GM19397 (cell line): ENCODE measurements at regions not wholly inside any gene's neighbourhood (a gene's known extent, or its start where the extent isn't known, plus 50 kb on each side); places are given as distances from the start of the nearest gene placed in this dataset.

Source experiments
- ATAC-seq: cut with Tn5 transposase; IDR thresholded peaks from one replicate; pipeline ENCODE4 v1.9.1; 2021; ENCODE audit warnings: mild to moderate bottlenecking, moderate library complexity; ENCODE audit not compliant: unreplicated experiment

DNA sequence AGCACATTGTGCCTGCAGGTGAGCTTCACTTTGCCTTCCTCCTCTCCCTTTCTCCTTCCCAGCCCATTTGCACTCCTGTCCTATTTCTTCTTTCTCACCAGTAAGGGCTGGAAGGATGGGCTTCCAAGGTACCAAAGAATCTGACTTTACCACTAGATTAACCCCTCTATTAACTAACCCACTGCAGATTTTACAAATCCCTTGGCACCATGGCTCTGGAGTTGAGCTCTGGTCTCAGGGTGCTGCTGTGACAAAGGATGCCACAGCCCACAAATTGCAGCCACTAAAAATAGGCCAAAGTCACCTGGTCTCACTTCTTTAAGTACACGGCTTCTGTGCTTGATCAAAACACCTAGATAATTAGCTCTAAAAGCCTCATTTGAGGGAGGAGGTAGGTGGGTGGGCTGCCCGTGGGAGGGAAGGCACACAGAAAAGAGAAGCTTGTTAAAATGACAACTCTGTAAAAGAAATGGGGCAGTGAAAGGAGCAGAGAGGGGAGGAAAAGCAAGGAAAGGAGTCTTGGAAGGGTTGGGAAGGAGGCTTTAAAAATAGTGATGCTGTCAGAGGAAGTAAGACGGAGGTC, 327.4 kb downstream of the DRD1 start:
- no peak for ATAC-seq

DNA sequence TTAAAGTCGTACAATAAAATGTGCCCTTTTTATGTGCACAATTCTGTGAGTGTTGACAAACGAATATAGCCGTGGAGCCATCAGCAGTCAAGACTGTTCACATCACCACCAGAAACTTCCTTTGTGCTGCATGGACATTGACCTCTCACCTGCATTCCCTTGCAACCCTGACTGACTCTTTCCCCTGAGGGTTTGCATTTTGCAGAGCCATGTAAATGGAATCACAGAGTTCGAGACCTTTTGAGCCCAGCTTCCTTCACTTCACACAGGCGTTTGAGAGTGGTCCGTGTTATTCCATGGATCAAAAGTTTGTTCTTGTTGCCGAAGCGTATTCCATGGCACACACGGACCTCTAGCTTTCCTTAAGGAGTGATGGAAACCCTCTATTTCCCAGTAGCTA, 328.2 kb downstream of the DRD1 start:
- ATAC-seq = no peak

- ATAC-seq = no peak
These were observed 330.0 kb downstream of the DRD1 start for GRCh38 chr5:175113947-175114346.

GRCh38 chr5:175109058-175109755, 334.8 kb downstream of the DRD1 start:
- ATAC-seq = no peak

DNA sequence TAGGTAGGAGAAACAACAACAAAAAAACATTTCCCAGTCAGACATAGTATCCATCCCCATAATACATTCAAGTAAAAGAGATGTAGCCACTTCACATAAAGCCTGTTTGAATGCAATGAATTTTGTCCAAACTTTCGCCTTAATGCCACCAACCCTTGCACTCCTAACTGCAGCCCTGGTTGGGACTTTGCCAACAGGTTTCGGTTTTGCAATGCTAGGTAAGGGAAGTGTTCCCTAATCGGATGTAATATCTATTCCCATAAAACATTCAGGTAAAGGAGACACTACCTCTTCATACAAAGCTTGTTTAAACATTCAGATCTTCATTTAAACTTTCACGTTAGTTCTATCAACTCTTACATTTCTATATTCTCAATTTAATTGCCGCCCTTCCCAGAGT, 336.1 kb downstream of the DRD1 start:
- no peak for ATAC-seq

DNA sequence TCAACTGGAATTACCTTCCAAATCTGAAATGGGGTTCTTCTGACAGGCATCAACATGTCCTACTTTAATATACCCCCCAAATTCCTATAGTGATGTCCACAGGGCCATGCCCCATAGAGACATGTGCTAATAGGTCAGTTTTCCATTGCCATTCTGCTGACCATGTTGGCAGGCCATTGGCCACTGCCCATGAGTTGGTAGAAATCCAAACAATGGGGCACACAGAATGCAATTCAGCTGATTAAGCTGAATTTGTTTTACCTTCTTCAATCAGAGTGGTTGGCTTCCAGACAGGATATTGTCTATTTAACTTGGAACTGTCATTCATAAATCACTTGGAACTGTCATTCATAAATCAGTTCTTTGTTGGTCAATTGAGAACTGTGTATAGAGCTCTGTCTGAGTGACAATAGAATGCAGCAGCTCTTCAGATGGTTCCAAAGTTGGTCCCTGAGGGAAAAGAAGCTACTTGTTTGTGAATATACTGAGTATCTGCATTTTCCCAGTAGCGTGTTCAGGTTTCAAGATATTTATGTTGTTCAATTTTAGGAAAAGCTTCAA, 336.9 kb downstream of the DRD1 start:
- no peak for ATAC-seq

GRCh38 chr5:175104677-175105076, 339.3 kb downstream of the DRD1 start:
- no peak for ATAC-seq

- ATAC-seq = no peak
These were observed 340.2 kb downstream of the DRD1 start for GRCh38 chr5:175103746-175104145.

GRCh38 chr5:175102717-175103116, 341.3 kb downstream of the DRD1 start:
- ATAC-seq = no peak

DNA sequence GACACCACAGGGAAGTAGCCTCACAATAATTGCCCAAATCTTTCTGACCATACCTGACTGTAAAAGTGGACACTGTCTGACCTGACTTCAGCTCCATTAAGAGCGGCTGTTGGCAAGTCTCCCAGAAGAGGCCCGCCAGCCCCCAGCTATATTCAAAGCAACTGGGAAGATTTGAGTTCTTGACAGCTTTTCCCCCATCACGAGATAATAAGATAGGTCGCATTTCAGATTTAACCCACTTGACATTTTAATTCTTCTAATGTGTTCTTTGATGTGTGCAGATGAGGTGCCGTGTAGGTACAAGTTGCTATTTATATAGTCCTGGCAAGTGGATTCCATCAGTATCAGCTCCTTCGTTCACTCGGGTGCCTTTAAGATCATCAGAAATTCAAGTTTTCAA, 345.7 kb downstream of the DRD1 start:
- ATAC-seq = no peak

GRCh38 chr5:175096469-175097165, 347.4 kb downstream of the DRD1 start:
- no peak for ATAC-seq

- no peak for ATAC-seq
These were observed 349.5 kb downstream of the DRD1 start for GRCh38 chr5:175094461-175094860.

DNA sequence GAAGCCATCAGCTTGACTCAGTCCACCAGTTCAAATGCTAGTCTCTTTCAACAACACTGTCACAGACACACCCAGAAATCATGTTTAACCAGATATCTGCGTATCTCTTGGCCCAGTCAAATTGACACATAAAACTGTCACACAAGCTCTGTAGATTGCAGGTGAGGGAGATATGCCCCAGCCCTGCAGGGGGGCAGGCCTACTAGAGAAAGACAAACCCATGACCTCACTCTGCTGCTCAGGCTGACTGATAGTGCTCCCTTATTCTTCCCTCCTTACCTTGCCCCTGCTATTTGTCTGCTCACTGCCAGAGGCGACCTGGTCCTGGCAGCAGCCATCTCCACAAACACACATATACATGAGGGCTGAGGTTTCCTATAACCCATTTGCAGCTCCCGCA, 351.3 kb downstream of the DRD1 start:
- ATAC-seq = no peak

GRCh38 chr5:175088963-175089362, 355.0 kb downstream of the DRD1 start:
- ATAC-seq = no peak

DNA sequence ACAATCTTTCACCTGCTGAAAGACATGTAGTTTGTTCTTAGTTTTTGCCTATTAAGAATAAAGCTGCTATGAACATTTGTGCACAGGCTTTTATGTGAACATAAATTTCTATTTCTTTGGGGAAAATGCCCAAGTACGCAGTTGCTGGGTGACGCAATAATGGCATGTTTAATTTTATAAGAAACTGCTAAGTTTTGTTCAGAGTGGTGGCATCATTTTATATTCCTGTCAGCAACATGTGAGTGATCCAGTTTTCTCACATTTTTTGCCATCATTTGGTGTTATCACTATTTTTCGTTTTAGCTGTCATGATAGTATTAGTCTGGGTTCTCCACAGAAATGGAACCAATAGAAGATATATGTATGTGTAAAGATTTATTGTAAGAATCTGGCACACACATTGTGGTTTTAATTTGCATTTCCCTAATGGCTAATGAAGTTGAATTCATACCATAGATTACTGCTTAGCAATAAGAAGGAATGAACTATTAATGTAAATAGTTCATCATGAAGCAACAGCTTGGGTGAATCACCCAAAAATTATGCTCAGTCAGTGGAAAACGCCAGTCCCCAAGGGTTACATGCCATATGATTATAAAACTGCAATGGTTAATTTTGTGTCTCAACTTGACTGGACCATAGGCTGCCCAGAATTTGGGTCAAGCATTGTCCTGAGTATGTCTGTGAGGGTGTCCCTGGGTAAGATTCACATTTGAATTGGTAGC, 358.6 kb downstream of the MSX2 start:
- ATAC-seq = no peak

GRCh38 chr5:175082346-175082745, 358.0 kb downstream of the MSX2 start:
- ATAC-seq = no peak

- no peak for ATAC-seq
These were observed 355.3 kb downstream of the MSX2 start for GRCh38 chr5:175079707-175080106.

- no peak for ATAC-seq
These were observed 345.9 kb downstream of the MSX2 start for GRCh38 chr5:175070283-175070682.

- no peak for ATAC-seq
These were observed 335.9 kb downstream of the MSX2 start for GRCh38 chr5:175060257-175060656.

DNA sequence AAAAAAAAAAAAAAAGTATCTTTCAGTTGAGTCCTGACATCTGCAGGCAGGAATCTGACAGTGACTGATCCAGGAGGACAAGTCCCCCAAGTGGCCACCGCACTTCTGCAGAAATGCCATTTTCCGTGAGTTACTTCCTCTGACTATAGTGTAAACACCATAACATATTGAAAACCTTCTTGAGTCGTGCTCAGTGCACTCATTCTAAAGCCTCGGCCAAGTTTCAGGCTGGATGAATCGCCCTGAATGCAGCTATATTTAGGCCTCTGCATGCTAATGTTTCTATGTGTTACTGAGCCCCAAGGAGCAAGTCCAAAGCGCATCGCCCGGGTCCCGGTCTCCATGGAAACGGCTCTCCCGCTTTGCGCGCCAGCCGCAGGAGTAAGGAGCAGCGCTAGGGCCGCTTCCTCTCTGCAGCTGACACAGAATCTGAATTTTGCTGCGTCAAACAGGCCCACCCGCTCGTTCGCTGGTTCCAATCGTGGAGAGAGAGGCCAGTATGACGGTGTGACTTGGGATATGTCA, 335.4 kb downstream of the MSX2 start:
- no peak for ATAC-seq

DNA sequence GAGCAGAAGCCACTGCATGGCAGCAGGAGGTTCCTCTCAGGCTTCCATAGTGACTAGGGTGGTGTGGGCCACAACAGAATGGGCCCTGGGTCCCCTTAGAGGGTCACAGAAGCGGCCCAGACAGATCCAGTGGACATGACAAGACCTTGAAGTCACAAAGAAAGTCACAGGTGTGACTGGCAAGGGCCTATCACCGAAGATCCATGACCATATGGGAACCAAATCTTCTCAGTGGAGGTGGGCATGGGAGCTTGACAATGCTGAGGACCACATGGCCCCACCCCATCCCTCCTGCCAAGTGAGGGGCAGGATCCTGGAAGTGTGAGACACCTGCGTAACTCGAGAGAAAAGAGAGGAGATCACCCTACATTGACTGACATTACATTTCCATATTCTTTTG, 332.4 kb downstream of the MSX2 start:
- no peak for ATAC-seq
